ENCODE measurements at regions not wholly inside any gene's neighbourhood (a gene's known extent, or its start where the extent isn't known, plus 50 kb on each side); places are given as distances from the start of the nearest gene placed in this dataset.

DNA sequence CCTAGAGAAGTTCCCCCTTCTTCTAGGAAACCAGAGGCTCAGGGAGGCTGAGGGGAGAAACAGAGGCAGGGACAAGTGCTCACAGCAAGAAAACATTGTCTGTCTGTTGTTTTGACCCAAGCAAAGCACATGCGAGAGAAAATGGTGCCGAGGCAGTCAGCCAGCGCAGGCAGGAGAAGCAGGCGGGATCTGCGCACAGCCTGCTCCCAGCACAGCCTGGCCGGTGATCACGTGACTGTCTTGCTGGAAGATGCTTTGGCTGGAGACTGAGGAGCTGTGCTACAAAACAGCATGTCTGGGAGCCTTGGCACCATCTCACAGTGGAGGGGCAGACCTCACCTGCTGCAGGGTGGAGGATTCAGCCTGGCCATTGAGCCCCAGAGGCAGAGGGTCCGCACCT is 93.7 kb upstream of the MYCN start:
- TF ChIP-seq EP300 (IDR thresholded peaks at IDR 0.05), result no peak
- no peak for TF ChIP-seq POLR2A (IDR thresholded peaks at IDR 0.05)
- TF ChIP-seq, protein P1, sequence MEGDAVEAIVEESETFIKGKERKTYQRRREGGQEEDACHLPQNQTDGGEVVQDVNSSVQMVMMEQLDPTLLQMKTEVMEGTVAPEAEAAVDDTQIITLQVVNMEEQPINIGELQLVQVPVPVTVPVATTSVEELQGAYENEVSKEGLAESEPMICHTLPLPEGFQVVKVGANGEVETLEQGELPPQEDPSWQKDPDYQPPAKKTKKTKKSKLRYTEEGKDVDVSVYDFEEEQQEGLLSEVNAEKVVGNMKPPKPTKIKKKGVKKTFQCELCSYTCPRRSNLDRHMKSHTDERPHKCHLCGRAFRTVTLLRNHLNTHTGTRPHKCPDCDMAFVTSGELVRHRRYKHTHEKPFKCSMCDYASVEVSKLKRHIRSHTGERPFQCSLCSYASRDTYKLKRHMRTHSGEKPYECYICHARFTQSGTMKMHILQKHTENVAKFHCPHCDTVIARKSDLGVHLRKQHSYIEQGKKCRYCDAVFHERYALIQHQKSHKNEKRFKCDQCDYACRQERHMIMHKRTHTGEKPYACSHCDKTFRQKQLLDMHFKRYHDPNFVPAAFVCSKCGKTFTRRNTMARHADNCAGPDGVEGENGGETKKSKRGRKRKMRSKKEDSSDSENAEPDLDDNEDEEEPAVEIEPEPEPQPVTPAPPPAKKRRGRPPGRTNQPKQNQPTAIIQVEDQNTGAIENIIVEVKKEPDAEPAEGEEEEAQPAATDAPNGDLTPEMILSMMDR (IDR thresholded peaks at IDR 0.05), result no peak
- no peak for TF ChIP-seq POLR2AphosphoS5 (IDR thresholded peaks at IDR 0.05)

Data from sigmoid colon (tissue), 4 donors.